T-helper 2 cell treated with Interferon-gamma antibody and Interleukin-4, amounts not matched to agents 100 ng/mL and 5 ng/mL, for 36 hours (primary cell): ENCODE measurements at regions not wholly inside any gene's neighbourhood (a gene's known extent, or its start where the extent isn't known, plus 50 kb on each side); places are given as distances from the start of the nearest gene placed in this dataset.
"Not testable (repeated sequence)": the region's sequence is repeated elsewhere in the genome, so short reads cannot be mapped to it uniquely, and the experiment has no call there.

Experiments used
- intact Hi-C: fragments of 100-400 bp; cut with micrococcal nuclease; formaldehyde crosslinking; loops from one replicate; pipeline ENCODE4 v1.15.1; 2023

GRCh38 chrX:148080593-148080992, 99.5 kb downstream of the FMR1NB start:
- intact Hi-C loops, result no loop called here

GRCh38 chrX:148084611-148085010, 103.5 kb downstream of the FMR1NB start:
- intact Hi-C loops, result no loop called here

GRCh38 chrX:148120151-148120550, 139.0 kb downstream of the FMR1NB start:
- intact Hi-C loops, result no loop called here

GRCh38 chrX:148120999-148121623, 140.0 kb downstream of the FMR1NB start:
- intact Hi-C loops, result no loop called here

GRCh38 chrX:148128872-148129505, 147.9 kb downstream of the FMR1NB start:
- intact Hi-C loops, result not testable (repeated sequence)

- intact Hi-C loops, result loop anchor here (5.0 to 10.0 kb wide), 2 partner anchors 369 to 1342 kb away; partner anchors contain the start of gene AFF2
Measured at GRCh38 chrX:148133105-148133725, 152.1 kb downstream of the FMR1NB start.

GRCh38 chrX:148134578-148134977, 153.4 kb downstream of the FMR1NB start:
- intact Hi-C loops, result loop anchor here (5.0 to 10.0 kb wide), 2 partner anchors 368 to 1340 kb away; partner anchors contain the start of gene AFF2

GRCh38 chrX:148135738-148136137, 154.6 kb downstream of the FMR1NB start:
- intact Hi-C loops, result loop anchor here (10.0 kb wide), 1 partner anchor 1339 kb away; no protein-coding TSS in a partner anchor

- intact Hi-C loops, result no loop called here
Measured at GRCh38 chrX:148146121-148146520, 165.0 kb downstream of the FMR1NB start.

GRCh38 chrX:148156986-148157385, 175.8 kb downstream of the FMR1NB start:
- intact Hi-C loops, result no loop called here

- intact Hi-C loops, result no loop called here
Measured at GRCh38 chrX:148159796-148160195, 178.7 kb downstream of the FMR1NB start.

GRCh38 chrX:148161701-148162100, 180.6 kb downstream of the FMR1NB start:
- intact Hi-C loops, result no loop called here

GRCh38 chrX:148185631-148186030, 204.5 kb downstream of the FMR1NB start:
- intact Hi-C loops, result no loop called here

GRCh38 chrX:148192547-148192946, 211.4 kb downstream of the FMR1NB start:
- intact Hi-C loops, result no loop called here

- intact Hi-C loops, result no loop called here
Measured at GRCh38 chrX:148193759-148194158, 212.6 kb downstream of the FMR1NB start.

GRCh38 chrX:148203531-148203930, 222.4 kb downstream of the FMR1NB start:
- intact Hi-C loops, result no loop called here

GRCh38 chrX:148204195-148204594, 223.1 kb downstream of the FMR1NB start:
- intact Hi-C loops, result no loop called here

GRCh38 chrX:148214786-148215185, 233.6 kb downstream of the FMR1NB start:
- intact Hi-C loops, result no loop called here

- intact Hi-C loops, result no loop called here
Measured at GRCh38 chrX:148215726-148216125, 234.6 kb downstream of the FMR1NB start.

- intact Hi-C loops, result no loop called here
Measured at GRCh38 chrX:148223361-148223760, 242.2 kb downstream of the FMR1NB start.

GRCh38 chrX:148228521-148228920, 247.4 kb downstream of the FMR1NB start:
- intact Hi-C loops, result no loop called here

GRCh38 chrX:148229801-148230303, 248.7 kb downstream of the FMR1NB start:
- intact Hi-C loops, result no loop called here
